Gastrocnemius medialis (tissue), 4 donors: ENCODE measurements at regions not wholly inside any gene's neighbourhood (a gene's known extent, or its start where the extent isn't known, plus 50 kb on each side); places are given as distances from the start of the nearest gene placed in this dataset.

Experiments
- POLR2A ChIP-seq, 2 donors: fragments of 450-650 bp; IDR thresholded peaks; one replicate each; pipeline ENCODE4 v1.6.1; 2017; ENCODE audit warnings: antibody characterized with exemption in 2 of 2, mild to moderate bottlenecking in 2 of 2, moderate library complexity in 2 of 2
- TF ChIP-seq, protein P1 (sequence below), 5 experiments: fragments of 450-650 bp in 3 of 5; fragments of 200-600 bp in 2 of 5; sonication (generic) in 2 of 5; IDR thresholded peaks in 4 of 5; conservative IDR thresholded peaks in 1 of 5; 1 replicate in 4 of 5; 2 replicates in 1 of 5; pipeline ENCODE4 v1.5.1; 2016 to 2019; ENCODE audit warnings: antibody characterized with exemption in 5 of 5, mild to moderate bottlenecking in 3 of 5, moderate library complexity in 3 of 5

DNA sequence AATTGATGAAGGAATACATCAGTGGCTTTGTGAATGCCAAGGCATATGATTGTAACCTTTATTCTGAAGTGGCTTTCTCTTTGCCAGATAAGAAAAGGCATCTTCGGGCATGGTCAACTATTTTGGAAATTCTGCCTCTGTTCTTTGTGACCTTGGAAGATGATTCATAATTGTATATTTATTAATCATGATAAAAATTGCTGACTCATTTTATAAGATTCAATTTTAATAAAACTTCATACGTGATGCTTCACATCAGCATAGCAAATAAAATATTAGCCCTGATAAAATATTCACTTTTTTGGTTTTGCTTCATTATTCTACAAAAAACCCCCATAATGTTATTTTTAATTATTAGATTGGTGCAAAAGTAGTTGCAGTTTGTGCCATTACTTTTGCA lies 200.5 kb downstream of the MACC1 start:
- TF ChIP-seq, protein P1, sequence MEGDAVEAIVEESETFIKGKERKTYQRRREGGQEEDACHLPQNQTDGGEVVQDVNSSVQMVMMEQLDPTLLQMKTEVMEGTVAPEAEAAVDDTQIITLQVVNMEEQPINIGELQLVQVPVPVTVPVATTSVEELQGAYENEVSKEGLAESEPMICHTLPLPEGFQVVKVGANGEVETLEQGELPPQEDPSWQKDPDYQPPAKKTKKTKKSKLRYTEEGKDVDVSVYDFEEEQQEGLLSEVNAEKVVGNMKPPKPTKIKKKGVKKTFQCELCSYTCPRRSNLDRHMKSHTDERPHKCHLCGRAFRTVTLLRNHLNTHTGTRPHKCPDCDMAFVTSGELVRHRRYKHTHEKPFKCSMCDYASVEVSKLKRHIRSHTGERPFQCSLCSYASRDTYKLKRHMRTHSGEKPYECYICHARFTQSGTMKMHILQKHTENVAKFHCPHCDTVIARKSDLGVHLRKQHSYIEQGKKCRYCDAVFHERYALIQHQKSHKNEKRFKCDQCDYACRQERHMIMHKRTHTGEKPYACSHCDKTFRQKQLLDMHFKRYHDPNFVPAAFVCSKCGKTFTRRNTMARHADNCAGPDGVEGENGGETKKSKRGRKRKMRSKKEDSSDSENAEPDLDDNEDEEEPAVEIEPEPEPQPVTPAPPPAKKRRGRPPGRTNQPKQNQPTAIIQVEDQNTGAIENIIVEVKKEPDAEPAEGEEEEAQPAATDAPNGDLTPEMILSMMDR (IDR thresholded peaks at IDR 0.05 in 4 of 5, conservative IDR thresholded peaks at IDR 0.05 in 1 of 5), result no peak
- TF ChIP-seq POLR2A (IDR thresholded peaks at IDR 0.05), result no peak
